PFSK-1 (cell line): ENCODE measurements at regions not wholly inside any gene's neighbourhood (a gene's known extent, or its start where the extent isn't known, plus 50 kb on each side); places are given as distances from the start of the nearest gene placed in this dataset.

Experiments
- POLR2AphosphoS5 ChIP-seq: IDR thresholded peaks from 2 replicates; pipeline ENCODE4 v1.6.1; 2012; ENCODE audit warnings: low read depth, mild to moderate bottlenecking, control low read depth, low read length, moderate library complexity
- TAF1 ChIP-seq: IDR thresholded peaks from 2 replicates; pipeline ENCODE4 v1.6.1; 2012; ENCODE audit warnings: low read length, control low read depth, borderline replicate concordance; ENCODE audit not compliant: insufficient read depth
- TF ChIP-seq, protein P1 (sequence below), 2 experiments: IDR thresholded peaks; 2 replicates each; pipeline versions ENCODE4 v1.6.1 to v1.8.0; 2011 to 2012; ENCODE audit warnings: low read depth in 2 of 2, low read length in 2 of 2, control low read depth in 1 of 2, inconsistent platforms in 1 of 2, mild to moderate bottlenecking in 1 of 2, moderate library complexity in 1 of 2; ENCODE audit not compliant: insufficient read depth in 1 of 2

GRCh38 chr20:63141531-63141930, 74.4 kb downstream of the YTHDF1 start:
- TF ChIP-seq, protein P1, sequence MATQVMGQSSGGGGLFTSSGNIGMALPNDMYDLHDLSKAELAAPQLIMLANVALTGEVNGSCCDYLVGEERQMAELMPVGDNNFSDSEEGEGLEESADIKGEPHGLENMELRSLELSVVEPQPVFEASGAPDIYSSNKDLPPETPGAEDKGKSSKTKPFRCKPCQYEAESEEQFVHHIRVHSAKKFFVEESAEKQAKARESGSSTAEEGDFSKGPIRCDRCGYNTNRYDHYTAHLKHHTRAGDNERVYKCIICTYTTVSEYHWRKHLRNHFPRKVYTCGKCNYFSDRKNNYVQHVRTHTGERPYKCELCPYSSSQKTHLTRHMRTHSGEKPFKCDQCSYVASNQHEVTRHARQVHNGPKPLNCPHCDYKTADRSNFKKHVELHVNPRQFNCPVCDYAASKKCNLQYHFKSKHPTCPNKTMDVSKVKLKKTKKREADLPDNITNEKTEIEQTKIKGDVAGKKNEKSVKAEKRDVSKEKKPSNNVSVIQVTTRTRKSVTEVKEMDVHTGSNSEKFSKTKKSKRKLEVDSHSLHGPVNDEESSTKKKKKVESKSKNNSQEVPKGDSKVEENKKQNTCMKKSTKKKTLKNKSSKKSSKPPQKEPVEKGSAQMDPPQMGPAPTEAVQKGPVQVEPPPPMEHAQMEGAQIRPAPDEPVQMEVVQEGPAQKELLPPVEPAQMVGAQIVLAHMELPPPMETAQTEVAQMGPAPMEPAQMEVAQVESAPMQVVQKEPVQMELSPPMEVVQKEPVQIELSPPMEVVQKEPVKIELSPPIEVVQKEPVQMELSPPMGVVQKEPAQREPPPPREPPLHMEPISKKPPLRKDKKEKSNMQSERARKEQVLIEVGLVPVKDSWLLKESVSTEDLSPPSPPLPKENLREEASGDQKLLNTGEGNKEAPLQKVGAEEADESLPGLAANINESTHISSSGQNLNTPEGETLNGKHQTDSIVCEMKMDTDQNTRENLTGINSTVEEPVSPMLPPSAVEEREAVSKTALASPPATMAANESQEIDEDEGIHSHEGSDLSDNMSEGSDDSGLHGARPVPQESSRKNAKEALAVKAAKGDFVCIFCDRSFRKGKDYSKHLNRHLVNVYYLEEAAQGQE (IDR thresholded peaks at IDR 0.05; ENCODE audit: insufficient read depth in 1 of 2, low read depth in 2 of 2, low read length in 2 of 2) = no peak
- no peak for TF ChIP-seq TAF1
- no peak for TF ChIP-seq POLR2AphosphoS5
